H1 (cell line): ENCODE measurements at regions not wholly inside any gene's neighbourhood (a gene's known extent, or its start where the extent isn't known, plus 50 kb on each side); places are given as distances from the start of the nearest gene placed in this dataset.

Experiments used
- CTCF ChIA-PET: fragments of 300-600 bp; sonication (Branson Sonifier 250); formaldehyde crosslinking; loops from one replicate; lab custom pipeline; 2021; ENCODE audit not compliant: partially characterized antibody; lab: Charles Lee
- POLR2A ChIA-PET: fragments of 300-600 bp; sonication (Branson Sonifier 250); formaldehyde crosslinking; loops from one replicate; lab custom pipeline; 2021; ENCODE audit warnings: inconsistent platforms; ENCODE audit not compliant: partially characterized antibody; lab: Charles Lee
- DNase-seq, 2 experiments: peaks; one replicate each; pipeline versions ENCODE4 v3.0.0 to v3.0.0-alpha.2; 2010 to 2022; ENCODE audit warnings: low spot score in 2 of 2, low read depth in 1 of 2, mixed read lengths in 1 of 2
- FAIRE-seq: peaks from 2 replicates; lab custom pipeline; 2011; peaks lifted over from hg19 to GRCh38; lab: Jason Lieb, UNC
- H2AFZ ChIP-seq: 2 replicates; pipeline ENCODE4 v1.8.1; 2012; ENCODE audit warnings: low read length, inconsistent platforms
- H2AK5ac ChIP-seq: 2 replicates; pipeline ENCODE4 v1.6.1; 2013; ENCODE audit warnings: low read depth, low read length
- H2BK120ac ChIP-seq: replicated peaks from 2 replicates; pipeline ENCODE3; 2013; ENCODE audit warnings: low read depth, low read length, inconsistent platforms
- H2BK12ac ChIP-seq: 2 replicates; pipeline ENCODE4 v1.6.1; 2013; ENCODE audit warnings: low read depth, low read length
- H2BK15ac ChIP-seq: 2 replicates; pipeline ENCODE4 v1.6.1; 2013; ENCODE audit warnings: low read length
- H2BK20ac ChIP-seq: 2 replicates; pipeline ENCODE4 v1.6.1; 2013; ENCODE audit warnings: low read length
- H2BK5ac ChIP-seq: 2 replicates; pipeline ENCODE4 v1.6.1; 2013; ENCODE audit warnings: low read depth, low read length
- H3K14ac ChIP-seq: 2 replicates; pipeline ENCODE4 v1.6.1; 2013; ENCODE audit warnings: inconsistent platforms; ENCODE audit not compliant: insufficient read length
- H3K18ac ChIP-seq: 2 replicates; pipeline ENCODE4 v1.6.1; 2013; ENCODE audit warnings: low read length; ENCODE audit errors: extremely low read depth
- H3K23ac ChIP-seq: 2 replicates; pipeline ENCODE4 v1.6.1; 2013; ENCODE audit warnings: inconsistent platforms; ENCODE audit not compliant: insufficient read length
- H3K23me2 ChIP-seq: 2 replicates; pipeline ENCODE4 v1.6.1; 2013; ENCODE audit warnings: low read depth, low read length
- H3K27ac ChIP-seq: 2 replicates; pipeline ENCODE4 v1.6.1; 2011; ENCODE audit warnings: low read depth, low read length, inconsistent platforms
- H3K27me3 ChIP-seq, 4 experiments: replicated peaks in 1 of 4; 1 replicate in 1 of 4; 2 replicates in 3 of 4; pipeline versions ENCODE4 v1.6.1 to v1.8.1; 2011 to 2013; ENCODE audit warnings: low read length in 3 of 4, mild to moderate bottlenecking in 3 of 4, inconsistent platforms in 2 of 4, mixed read lengths in 2 of 4, moderate library complexity in 1 of 4; ENCODE audit not compliant: control insufficient read depth in 3 of 4, insufficient read depth in 3 of 4; ENCODE audit errors: extremely low read depth in 1 of 4
- H3K36me3 ChIP-seq, 4 experiments: 2 replicates each; pipeline versions ENCODE4 v1.6.1 to v1.8.1; 2011 to 2013; ENCODE audit warnings: mild to moderate bottlenecking in 4 of 4, low read length in 3 of 4, moderate library complexity in 2 of 4, control low read depth in 1 of 4, inconsistent platforms in 1 of 4; ENCODE audit not compliant: insufficient read depth in 4 of 4, control insufficient read depth in 2 of 4
- H3K4ac ChIP-seq: replicated peaks from 2 replicates; pipeline ENCODE3; 2013; ENCODE audit warnings: low read length, low read depth, mixed read lengths, inconsistent platforms; ENCODE audit not compliant: insufficient read length
- H3K4me1 ChIP-seq, 4 experiments: replicated peaks in 1 of 4; 1 replicate in 1 of 4; 2 replicates in 3 of 4; pipeline versions ENCODE4 v1.6.1 to v1.8.1; 2011 to 2013; ENCODE audit warnings: low read length in 3 of 4, inconsistent platforms in 2 of 4, mixed read lengths in 1 of 4; ENCODE audit not compliant: insufficient read depth in 4 of 4, control insufficient read depth in 3 of 4
- H3K4me2 ChIP-seq, 2 experiments: 2 replicates each; pipeline versions ENCODE4 v1.6.1 to v1.8.1; 2011 to 2013; ENCODE audit warnings: low read depth in 2 of 2, low read length in 2 of 2, control low read depth in 1 of 2, inconsistent platforms in 1 of 2, mild to moderate bottlenecking in 1 of 2; ENCODE audit not compliant: insufficient read depth in 1 of 2
- H3K4me3 ChIP-seq, 4 experiments: fragments of 200-600, 300-600 bp in 1 of 4; sonication (generic), shearing (Covaris generic), sonication (Bioruptor Twin) in 1 of 4; 2 replicates each; pipeline versions ENCODE4 v1.5.1 to v1.8.1; 2011 to 2016; ENCODE audit warnings: low read length in 4 of 4, low read depth in 3 of 4, control low read depth in 2 of 4, inconsistent platforms in 2 of 4, mild to moderate bottlenecking in 2 of 4, mixed read lengths in 1 of 4, moderate library complexity in 1 of 4; ENCODE audit not compliant: insufficient read depth in 2 of 4; ENCODE audit errors: extremely low read depth in 1 of 4
- H3K56ac ChIP-seq: replicated peaks from 2 replicates; pipeline ENCODE3; 2013; ENCODE audit warnings: low read depth, mild to moderate bottlenecking, mixed read lengths, low read length, inconsistent platforms; ENCODE audit not compliant: insufficient read length
- H3K79me1 ChIP-seq: 2 replicates; pipeline ENCODE4 v1.6.1; 2013; ENCODE audit warnings: low read depth, low read length, control low read depth
- H3K79me2 ChIP-seq, 2 experiments: 2 replicates each; pipeline versions ENCODE4 v1.6.1 to v1.8.1; 2012 to 2013; ENCODE audit warnings: low read length in 2 of 2, mild to moderate bottlenecking in 2 of 2, inconsistent platforms in 1 of 2; ENCODE audit not compliant: insufficient read depth in 2 of 2, control insufficient read depth in 1 of 2
- H3K9ac ChIP-seq, 4 experiments: replicated peaks in 1 of 4; 1 replicate in 1 of 4; 2 replicates in 3 of 4; pipeline versions ENCODE4 v1.6.1 to v1.8.1; 2011 to 2013; ENCODE audit warnings: low read depth in 3 of 4, low read length in 3 of 4, control low read depth in 2 of 4, mild to moderate bottlenecking in 2 of 4, moderate library complexity in 2 of 4, inconsistent platforms in 1 of 4; ENCODE audit errors: extremely low read depth in 1 of 4
- H3K9me3 ChIP-seq, 2 experiments: 2 replicates each; pipeline versions ENCODE4 v1.6.1 to v1.8.1; 2012 to 2013; ENCODE audit warnings: mild to moderate bottlenecking in 2 of 2, moderate library complexity in 2 of 2, control low read depth in 1 of 2, inconsistent platforms in 1 of 2, low read depth in 1 of 2, low read length in 1 of 2, mixed read lengths in 1 of 2; ENCODE audit not compliant: insufficient read depth in 2 of 2
- H4K20me1 ChIP-seq, 2 experiments: replicated peaks in 1 of 2; 2 replicates each; pipeline versions ENCODE3 to v1.8.1; 2011 to 2013; ENCODE audit warnings: inconsistent platforms in 2 of 2, low read length in 2 of 2, mild to moderate bottlenecking in 1 of 2; ENCODE audit not compliant: insufficient read depth in 2 of 2, control insufficient read depth in 1 of 2
- H4K5ac ChIP-seq: 2 replicates; pipeline ENCODE4 v1.6.1; 2013; ENCODE audit warnings: low read length, low read depth, mixed read lengths, inconsistent platforms; ENCODE audit not compliant: insufficient read length
- H4K8ac ChIP-seq: 2 replicates; pipeline ENCODE4 v1.8.0; 2013; ENCODE audit warnings: mild to moderate bottlenecking, moderate library complexity, low read length, inconsistent platforms; ENCODE audit not compliant: insufficient read depth; ENCODE audit errors: extremely low read depth
- H4K91ac ChIP-seq: replicated peaks from 2 replicates; pipeline ENCODE3; 2013; ENCODE audit warnings: low read length, mixed read lengths, inconsistent platforms; ENCODE audit not compliant: insufficient read length
- POU5F1 ChIP-seq: IDR thresholded peaks from 2 replicates; pipeline ENCODE4 v1.6.1; 2011; ENCODE audit warnings: low read depth, mild to moderate bottlenecking, low read length, moderate library complexity
- SAP30 ChIP-seq: fragments of 300-600 bp; sonication (generic); IDR thresholded peaks from 2 replicates; pipeline ENCODE4 v1.7.1; 2012; ENCODE audit warnings: low read length, moderate library complexity, mild to moderate bottlenecking, inconsistent platforms; ENCODE audit not compliant: insufficient read depth, insufficient replicate concordance
- TAF1 ChIP-seq: IDR thresholded peaks from 2 replicates; pipeline ENCODE4 v1.6.1; 2011; ENCODE audit warnings: mild to moderate bottlenecking, low read depth, low read length
- WGBS, 2 experiments: shearing (Covaris generic) in 1 of 2; methylation state at CpG; one replicate each; pipeline versions ENCODE4 v1.1.6 to v1.1.7; 2013 to 2015; ENCODE audit warnings: low lambda C conversion rate in 2 of 2, mixed read lengths in 2 of 2, inconsistent platforms in 1 of 2, low coverage in 1 of 2, missing lambda C conversion rate in 1 of 2; ENCODE audit not compliant: insufficient replicate concordance in 2 of 2, insufficient coverage in 1 of 2, insufficient read length in 1 of 2; ENCODE audit errors: extremely low coverage in 1 of 2, missing lambda C conversion rate in 1 of 2; 5-methylcytosine and 5-hydroxymethylcytosine counted together
- TF ChIP-seq, protein P1 (sequence below): IDR thresholded peaks from 2 replicates; pipeline ENCODE4 v1.6.1; 2012; ENCODE audit warnings: inconsistent platforms

DNA sequence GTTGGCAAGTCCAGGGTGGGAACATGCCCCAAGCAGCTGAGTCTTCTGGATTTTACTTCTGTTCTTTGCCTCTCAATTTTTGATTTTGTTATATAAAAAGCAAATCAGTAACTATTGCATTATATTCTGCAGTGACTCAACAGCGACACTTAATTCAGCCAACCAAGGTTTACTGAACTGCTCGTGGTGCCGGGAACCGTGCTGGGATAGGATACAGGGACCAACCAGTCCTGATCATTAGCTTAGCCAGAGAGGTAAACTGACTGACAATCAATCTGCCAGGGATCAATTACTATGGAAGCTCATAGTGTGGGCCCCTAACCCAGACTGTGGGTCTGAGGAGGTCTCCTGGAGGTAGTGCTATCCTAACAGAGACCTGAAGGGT, 68.4 kb upstream of the ZNF281 start:
- Histone ChIP-seq H3K4ac (no peak overlapping the region), H2BK12ac (no peak overlapping the region), H2AK5ac (no peak overlapping the region), H3K27ac (no peak overlapping the region), H3K23ac (no peak overlapping the region), H3K36me3 (peaks cover 0 to 15% (median 4%) of the 10 kb centered on the region in 4 experiments; a peak in 5 of 8 replicates), H3K79me2 (no peaks in the 10 kb centered on the region), H3K9ac (no peak overlapping the region), H3K4me1 (no peaks in the 10 kb centered on the region; a peak in 2 of 7 replicates), H4K20me1 (peaks cover 0 to 2% of the 10 kb centered on the region in 2 experiments), H3K18ac (no peak overlapping the region), H3K56ac (no peak overlapping the region), H3K9me3 (no peaks in the 10 kb centered on the region), H3K27me3 (no peaks in the 10 kb centered on the region), H3K23me2 (no peaks in the 10 kb centered on the region), H2AFZ (no peak overlapping the region), H2BK5ac (no peak overlapping the region), H4K8ac (no peak overlapping the region), H2BK120ac (no peak overlapping the region), H2BK20ac (no peak overlapping the region), H3K79me1 (no peaks in the 10 kb centered on the region), H3K4me3 (no peak overlapping the region), H4K91ac (no peak overlapping the region), H2BK15ac (no peak overlapping the region), H3K14ac (no peak overlapping the region), H4K5ac (no peak overlapping the region), H3K4me2 (no peak overlapping the region)
- ChIA-PET CTCF (interaction anchor here (1.1 to 2.5 kb wide), 6 partner anchors 10 to 199 kb away, joined by 3 to 16 read pairs (median 6); no protein-coding TSS in a partner anchor), POLR2A (interaction anchor here (0.9 kb wide), 1 partner anchor 9 kb away, joined by 3 read pairs; no protein-coding TSS in a partner anchor)
- DNase-seq (no peak), FAIRE-seq (no peak)
- TF ChIP-seq, protein P1, sequence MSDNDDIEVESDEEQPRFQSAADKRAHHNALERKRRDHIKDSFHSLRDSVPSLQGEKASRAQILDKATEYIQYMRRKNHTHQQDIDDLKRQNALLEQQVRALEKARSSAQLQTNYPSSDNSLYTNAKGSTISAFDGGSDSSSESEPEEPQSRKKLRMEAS = no peak
- no peak for TF ChIP-seq TAF1
- no peak for TF ChIP-seq SAP30
- TF ChIP-seq POU5F1 = no peak
- 93% methylated on average over 4 of the region's 4 CpGs; no CpG with 5 or more reads in 1 of the 2 experiments for WGBS, 2 experiments
